K562 (cell line): ENCODE measurements at regions not wholly inside any gene's neighbourhood (a gene's known extent, or its start where the extent isn't known, plus 50 kb on each side); places are given as distances from the start of the nearest gene placed in this dataset.

Source experiments
- CHD2 ChIP-seq: IDR thresholded peaks from 2 replicates; pipeline ENCODE4 v1.6.1; 2011; ENCODE audit warnings: low read depth, low read length
- GATAD2B ChIP-seq: fragments of 450-650 bp; IDR thresholded peaks from 2 replicates; pipeline ENCODE4 v1.6.1; 2017; ENCODE audit warnings: mild to moderate bottlenecking, borderline replicate concordance
- TF ChIP-seq, protein P1 (sequence below): fragments of 200-600 bp; sonication (generic); IDR thresholded peaks from one replicate; pipeline ENCODE4 v1.6.1; 2012; ENCODE audit warnings: mild to moderate bottlenecking, low read depth, low read length, inconsistent platforms

DNA sequence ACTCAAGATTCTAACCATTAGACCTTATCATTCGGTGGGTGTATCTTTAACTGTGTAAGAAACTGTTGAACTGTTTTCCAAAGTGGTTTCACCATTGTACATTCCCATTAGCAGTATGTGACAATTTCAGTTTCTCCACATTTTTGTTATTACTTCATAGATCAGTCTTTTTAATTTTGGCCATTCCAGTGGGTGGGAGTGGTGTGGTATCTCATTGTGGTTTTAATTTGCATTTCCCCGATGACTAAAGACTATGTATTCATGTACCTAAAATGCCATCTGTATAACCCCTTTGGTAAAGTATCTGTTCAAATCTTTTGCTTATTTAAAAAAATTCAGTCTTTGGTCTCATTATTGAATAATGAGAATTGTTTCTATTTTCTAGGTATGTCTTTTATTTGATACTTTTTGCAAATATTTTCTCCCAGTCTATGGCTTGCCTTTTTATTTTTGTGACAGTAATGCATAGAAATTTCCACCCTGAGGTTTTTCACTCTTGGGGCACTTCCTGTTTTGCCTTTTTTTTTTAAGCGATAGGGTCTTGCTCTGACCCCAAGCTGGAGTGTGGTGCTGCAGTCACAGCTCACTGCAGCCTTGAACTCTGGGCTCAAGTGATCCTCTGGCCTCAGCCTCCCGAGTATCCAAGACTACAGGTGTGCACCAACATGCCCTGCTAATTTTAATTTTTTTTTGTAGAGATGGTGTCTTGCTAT lies 141.1 kb upstream of the ITGB1 start:
- no peak for TF ChIP-seq GATAD2B
- TF ChIP-seq, protein P1, sequence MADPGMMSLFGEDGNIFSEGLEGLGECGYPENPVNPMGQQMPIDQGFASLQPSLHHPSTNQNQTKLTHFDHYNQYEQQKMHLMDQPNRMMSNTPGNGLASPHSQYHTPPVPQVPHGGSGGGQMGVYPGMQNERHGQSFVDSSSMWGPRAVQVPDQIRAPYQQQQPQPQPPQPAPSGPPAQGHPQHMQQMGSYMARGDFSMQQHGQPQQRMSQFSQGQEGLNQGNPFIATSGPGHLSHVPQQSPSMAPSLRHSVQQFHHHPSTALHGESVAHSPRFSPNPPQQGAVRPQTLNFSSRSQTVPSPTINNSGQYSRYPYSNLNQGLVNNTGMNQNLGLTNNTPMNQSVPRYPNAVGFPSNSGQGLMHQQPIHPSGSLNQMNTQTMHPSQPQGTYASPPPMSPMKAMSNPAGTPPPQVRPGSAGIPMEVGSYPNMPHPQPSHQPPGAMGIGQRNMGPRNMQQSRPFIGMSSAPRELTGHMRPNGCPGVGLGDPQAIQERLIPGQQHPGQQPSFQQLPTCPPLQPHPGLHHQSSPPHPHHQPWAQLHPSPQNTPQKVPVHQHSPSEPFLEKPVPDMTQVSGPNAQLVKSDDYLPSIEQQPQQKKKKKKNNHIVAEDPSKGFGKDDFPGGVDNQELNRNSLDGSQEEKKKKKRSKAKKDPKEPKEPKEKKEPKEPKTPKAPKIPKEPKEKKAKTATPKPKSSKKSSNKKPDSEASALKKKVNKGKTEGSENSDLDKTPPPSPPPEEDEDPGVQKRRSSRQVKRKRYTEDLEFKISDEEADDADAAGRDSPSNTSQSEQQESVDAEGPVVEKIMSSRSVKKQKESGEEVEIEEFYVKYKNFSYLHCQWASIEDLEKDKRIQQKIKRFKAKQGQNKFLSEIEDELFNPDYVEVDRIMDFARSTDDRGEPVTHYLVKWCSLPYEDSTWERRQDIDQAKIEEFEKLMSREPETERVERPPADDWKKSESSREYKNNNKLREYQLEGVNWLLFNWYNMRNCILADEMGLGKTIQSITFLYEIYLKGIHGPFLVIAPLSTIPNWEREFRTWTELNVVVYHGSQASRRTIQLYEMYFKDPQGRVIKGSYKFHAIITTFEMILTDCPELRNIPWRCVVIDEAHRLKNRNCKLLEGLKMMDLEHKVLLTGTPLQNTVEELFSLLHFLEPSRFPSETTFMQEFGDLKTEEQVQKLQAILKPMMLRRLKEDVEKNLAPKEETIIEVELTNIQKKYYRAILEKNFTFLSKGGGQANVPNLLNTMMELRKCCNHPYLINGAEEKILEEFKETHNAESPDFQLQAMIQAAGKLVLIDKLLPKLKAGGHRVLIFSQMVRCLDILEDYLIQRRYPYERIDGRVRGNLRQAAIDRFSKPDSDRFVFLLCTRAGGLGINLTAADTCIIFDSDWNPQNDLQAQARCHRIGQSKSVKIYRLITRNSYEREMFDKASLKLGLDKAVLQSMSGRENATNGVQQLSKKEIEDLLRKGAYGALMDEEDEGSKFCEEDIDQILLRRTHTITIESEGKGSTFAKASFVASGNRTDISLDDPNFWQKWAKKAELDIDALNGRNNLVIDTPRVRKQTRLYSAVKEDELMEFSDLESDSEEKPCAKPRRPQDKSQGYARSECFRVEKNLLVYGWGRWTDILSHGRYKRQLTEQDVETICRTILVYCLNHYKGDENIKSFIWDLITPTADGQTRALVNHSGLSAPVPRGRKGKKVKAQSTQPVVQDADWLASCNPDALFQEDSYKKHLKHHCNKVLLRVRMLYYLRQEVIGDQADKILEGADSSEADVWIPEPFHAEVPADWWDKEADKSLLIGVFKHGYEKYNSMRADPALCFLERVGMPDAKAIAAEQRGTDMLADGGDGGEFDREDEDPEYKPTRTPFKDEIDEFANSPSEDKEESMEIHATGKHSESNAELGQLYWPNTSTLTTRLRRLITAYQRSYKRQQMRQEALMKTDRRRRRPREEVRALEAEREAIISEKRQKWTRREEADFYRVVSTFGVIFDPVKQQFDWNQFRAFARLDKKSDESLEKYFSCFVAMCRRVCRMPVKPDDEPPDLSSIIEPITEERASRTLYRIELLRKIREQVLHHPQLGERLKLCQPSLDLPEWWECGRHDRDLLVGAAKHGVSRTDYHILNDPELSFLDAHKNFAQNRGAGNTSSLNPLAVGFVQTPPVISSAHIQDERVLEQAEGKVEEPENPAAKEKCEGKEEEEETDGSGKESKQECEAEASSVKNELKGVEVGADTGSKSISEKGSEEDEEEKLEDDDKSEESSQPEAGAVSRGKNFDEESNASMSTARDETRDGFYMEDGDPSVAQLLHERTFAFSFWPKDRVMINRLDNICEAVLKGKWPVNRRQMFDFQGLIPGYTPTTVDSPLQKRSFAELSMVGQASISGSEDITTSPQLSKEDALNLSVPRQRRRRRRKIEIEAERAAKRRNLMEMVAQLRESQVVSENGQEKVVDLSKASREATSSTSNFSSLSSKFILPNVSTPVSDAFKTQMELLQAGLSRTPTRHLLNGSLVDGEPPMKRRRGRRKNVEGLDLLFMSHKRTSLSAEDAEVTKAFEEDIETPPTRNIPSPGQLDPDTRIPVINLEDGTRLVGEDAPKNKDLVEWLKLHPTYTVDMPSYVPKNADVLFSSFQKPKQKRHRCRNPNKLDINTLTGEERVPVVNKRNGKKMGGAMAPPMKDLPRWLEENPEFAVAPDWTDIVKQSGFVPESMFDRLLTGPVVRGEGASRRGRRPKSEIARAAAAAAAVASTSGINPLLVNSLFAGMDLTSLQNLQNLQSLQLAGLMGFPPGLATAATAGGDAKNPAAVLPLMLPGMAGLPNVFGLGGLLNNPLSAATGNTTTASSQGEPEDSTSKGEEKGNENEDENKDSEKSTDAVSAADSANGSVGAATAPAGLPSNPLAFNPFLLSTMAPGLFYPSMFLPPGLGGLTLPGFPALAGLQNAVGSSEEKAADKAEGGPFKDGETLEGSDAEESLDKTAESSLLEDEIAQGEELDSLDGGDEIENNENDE: no peak
- no peak for TF ChIP-seq CHD2
